ENCODE measurements at regions not wholly inside any gene's neighbourhood (a gene's known extent, or its start where the extent isn't known, plus 50 kb on each side); places are given as distances from the start of the nearest gene placed in this dataset.

DNA sequence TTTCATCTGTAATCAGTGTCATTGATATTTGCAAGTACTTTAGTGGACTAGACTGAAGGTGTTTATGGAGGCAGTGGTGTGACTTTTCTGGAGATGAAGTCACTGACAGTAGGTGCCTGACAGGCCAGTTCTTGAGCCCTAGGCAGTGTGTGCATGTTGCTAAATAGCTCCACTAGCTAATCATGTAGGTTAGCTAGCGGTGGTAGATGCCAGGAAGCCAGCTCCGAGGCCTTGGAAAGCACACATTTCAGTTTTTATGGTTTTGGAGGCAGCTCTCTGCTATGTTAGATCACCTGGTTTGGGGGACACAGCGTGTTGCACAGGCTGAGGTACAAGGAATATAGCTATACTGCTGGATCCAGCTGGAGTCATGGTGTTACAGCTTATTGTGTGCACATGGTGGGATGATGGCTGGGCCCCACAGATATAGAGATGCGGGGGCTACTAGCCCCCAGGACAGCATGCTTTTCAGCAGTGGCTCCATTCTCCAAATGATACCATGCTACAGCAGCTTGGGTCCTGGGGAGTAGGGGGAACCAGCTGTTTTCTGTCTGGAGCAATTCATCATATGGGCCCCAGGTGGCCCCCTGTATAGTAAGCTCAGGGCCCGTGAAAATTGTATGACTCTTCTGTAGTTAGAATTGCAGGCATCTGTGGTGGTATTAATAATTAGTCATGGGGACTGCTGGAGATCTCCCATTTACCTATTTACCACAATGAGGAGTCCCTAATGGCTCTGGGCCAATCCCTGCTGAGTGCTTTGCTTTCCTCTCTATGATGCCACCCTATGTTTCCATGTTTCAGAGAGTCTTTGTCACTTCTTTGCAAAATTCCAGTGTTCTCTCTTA is 367.2 kb upstream of the LMO3 start:
- TF ChIP-seq, protein P1, sequence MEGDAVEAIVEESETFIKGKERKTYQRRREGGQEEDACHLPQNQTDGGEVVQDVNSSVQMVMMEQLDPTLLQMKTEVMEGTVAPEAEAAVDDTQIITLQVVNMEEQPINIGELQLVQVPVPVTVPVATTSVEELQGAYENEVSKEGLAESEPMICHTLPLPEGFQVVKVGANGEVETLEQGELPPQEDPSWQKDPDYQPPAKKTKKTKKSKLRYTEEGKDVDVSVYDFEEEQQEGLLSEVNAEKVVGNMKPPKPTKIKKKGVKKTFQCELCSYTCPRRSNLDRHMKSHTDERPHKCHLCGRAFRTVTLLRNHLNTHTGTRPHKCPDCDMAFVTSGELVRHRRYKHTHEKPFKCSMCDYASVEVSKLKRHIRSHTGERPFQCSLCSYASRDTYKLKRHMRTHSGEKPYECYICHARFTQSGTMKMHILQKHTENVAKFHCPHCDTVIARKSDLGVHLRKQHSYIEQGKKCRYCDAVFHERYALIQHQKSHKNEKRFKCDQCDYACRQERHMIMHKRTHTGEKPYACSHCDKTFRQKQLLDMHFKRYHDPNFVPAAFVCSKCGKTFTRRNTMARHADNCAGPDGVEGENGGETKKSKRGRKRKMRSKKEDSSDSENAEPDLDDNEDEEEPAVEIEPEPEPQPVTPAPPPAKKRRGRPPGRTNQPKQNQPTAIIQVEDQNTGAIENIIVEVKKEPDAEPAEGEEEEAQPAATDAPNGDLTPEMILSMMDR (IDR thresholded peaks at IDR 0.05; ENCODE audit: borderline replicate concordance), result no peak
- intact Hi-C loops (cut with micrococcal nuclease), result no loop called here
- Histone ChIP-seq H3K27me3 (ENCODE audit: low read depth) (no peaks in the 10 kb centered on the region), H3K9me3 (replicated peaks) (peaks cover 36% of the 10 kb centered on the region), H3K36me3 (no peaks in the 10 kb centered on the region), H3K4me1 (no peaks in the 10 kb centered on the region), H3K4me3 (no peak overlapping the region), H3K27ac (replicated peaks) (no peak overlapping the region)
- DNase-seq, result no peak

DNA sequence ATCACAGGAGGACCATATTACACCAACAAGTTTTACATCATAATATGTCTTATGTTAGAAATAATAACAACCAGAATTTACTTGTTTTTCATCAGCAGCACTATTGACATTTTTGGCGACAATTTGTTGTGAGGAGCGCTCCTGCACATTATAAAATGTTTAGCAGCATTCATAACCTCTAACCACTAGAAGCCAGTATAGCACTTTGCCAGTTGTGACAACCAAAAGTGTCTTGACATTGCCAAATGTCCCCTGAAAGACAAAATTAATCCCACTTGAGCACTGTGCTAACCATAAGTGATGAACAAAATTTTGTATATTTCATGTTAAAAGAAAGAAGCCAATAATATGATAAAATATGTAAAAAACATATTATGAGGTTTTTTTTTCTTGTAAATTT is 356.9 kb upstream of the LMO3 start:
- TF ChIP-seq, protein P1 (IDR thresholded peaks at IDR 0.05; ENCODE audit: borderline replicate concordance), result no peak
- no peak overlapping the region for H3K27ac ChIP-seq (replicated peaks)
- intact Hi-C loops (cut with micrococcal nuclease), result no loop called here
- H3K4me3 ChIP-seq, result no peak overlapping the region
- DNase-seq, result no peak
- H3K36me3 ChIP-seq, result no peaks in the 10 kb centered on the region
- H3K27me3 ChIP-seq (ENCODE audit: low read depth), result no peaks in the 10 kb centered on the region
- no peaks in the 10 kb centered on the region for H3K4me1 ChIP-seq
- H3K9me3 ChIP-seq (replicated peaks), result peaks cover 13% of the 10 kb centered on the region

DNA sequence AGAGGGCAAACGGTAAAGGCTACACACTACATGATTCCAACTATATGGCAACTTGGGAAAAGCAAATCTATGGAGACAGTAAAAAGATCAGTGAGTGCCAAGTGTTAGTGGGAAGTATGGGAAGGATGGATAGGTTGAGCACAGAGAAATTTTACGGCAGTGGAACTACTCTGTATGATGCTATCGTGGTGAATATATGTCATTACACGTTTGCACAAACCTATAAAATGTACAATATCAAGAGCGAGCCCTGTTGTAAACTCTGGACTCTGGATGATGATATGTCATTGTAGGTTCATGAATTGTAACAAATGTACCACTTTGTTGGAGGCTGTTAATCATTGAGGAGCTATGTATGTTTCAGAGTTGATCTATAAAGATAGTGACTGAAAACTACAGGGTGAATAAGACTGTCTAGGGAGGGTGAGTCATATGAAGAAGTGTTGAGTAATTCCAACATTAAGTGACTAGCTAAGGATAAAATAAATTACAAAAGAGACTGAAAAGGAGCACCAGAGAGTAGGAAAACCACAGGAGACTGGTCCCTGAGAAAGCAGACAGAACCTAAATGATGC is 349.2 kb upstream of the LMO3 start:
- Histone ChIP-seq H3K36me3 (no peaks in the 10 kb centered on the region), H3K27me3 (ENCODE audit: low read depth) (no peaks in the 10 kb centered on the region), H3K9me3 (replicated peaks) (peaks cover 16% of the 10 kb centered on the region), H3K4me3 (no peak overlapping the region), H3K27ac (replicated peaks) (no peak overlapping the region), H3K4me1 (no peaks in the 10 kb centered on the region)
- DNase-seq, result no peak
- intact Hi-C loops (cut with micrococcal nuclease), result no loop called here
- TF ChIP-seq, protein P1 (IDR thresholded peaks at IDR 0.05; ENCODE audit: borderline replicate concordance), result no peak

DNA sequence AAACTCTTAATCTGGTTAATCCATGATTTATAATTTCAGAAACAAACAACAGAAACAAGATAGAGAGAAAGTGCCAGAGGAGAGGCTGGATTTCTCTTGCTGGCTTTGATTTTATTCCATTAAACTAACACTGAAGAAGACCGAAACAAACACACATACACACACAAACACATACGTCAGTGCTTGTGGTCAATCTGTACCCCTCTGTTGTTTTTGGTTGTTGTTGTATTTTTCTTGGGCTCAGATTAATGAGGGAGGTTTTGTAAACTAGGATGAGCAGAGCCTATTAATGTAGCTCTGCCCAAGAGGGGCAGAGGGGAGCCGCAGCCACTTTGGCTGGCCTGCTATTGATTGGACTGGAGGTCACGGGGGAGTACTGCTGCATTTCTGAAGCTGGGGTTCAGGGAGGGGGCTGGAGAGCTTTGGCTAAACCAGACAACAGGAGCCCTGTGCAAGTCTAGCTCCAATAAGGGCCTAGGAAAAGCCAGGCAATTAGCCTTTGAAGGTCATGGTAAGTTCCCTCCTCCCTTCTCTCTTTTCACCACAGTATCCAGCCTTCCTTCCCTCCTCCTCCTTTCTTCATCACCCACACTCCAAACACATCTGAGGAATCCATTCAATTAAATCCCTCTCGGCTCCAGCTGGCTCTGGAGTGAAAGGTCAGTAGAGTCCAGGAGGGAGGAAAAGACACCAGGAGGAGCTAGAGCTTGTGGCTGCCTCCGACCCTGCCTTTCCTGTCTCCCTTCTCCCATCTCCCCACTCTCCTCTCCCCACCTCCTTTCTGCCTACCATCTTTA is 344.1 kb upstream of the LMO3 start:
- intact Hi-C loops (cut with micrococcal nuclease), result no loop called here
- H3K27me3 ChIP-seq (ENCODE audit: low read depth), result no peaks in the 10 kb centered on the region
- no peak for DNase-seq

DNA sequence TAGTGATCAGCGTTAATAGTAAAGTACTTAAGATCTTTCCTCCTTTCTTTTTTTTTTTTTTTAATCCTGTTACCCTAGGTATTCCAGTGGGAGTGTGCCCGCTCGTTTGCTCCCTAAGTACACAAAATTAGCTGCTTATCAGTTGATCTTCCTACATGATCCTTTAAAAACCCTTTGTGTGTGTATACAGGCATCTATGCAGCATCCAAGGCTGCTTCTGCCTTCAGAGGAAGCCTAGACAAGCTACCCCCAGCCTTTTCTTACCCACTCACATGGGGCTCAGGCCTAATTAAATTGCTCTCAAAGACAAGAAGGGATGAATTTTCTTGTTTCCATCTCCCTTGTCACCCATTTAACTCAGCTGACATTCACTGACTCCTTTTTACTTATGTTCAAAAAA is 343.4 kb upstream of the LMO3 start:
- no peak for DNase-seq
- Histone ChIP-seq H3K36me3 (no peaks in the 10 kb centered on the region), H3K27ac (replicated peaks) (no peak overlapping the region), H3K4me1 (no peaks in the 10 kb centered on the region), H3K4me3 (no peak overlapping the region), H3K27me3 (ENCODE audit: low read depth) (no peaks in the 10 kb centered on the region), H3K9me3 (replicated peaks) (peaks cover 4% of the 10 kb centered on the region)
- intact Hi-C loops (cut with micrococcal nuclease), result no loop called here
- TF ChIP-seq, protein P1 (IDR thresholded peaks at IDR 0.05; ENCODE audit: borderline replicate concordance), result no peak

More for the DNA sequence above, 344.1 kb upstream of the LMO3 start:
- Histone ChIP-seq H3K27ac (replicated peaks) (no peak overlapping the region), H3K9me3 (replicated peaks) (peaks cover 11% of the 10 kb centered on the region), H3K4me3 (no peak overlapping the region), H3K4me1 (no peaks in the 10 kb centered on the region), H3K36me3 (no peaks in the 10 kb centered on the region)
- TF ChIP-seq, protein P1 (IDR thresholded peaks at IDR 0.05; ENCODE audit: borderline replicate concordance), result no peak
